CD14-positive monocyte (primary cell): ENCODE measurements at regions not wholly inside any gene's neighbourhood (a gene's known extent, or its start where the extent isn't known, plus 50 kb on each side); places are given as distances from the start of the nearest gene placed in this dataset.

ENCODE experiments used
- DNase-seq, 3 donors: peaks; one replicate each; pipeline ENCODE4 v3.0.0-alpha.2; 2011 to 2022
- H2AFZ ChIP-seq: 2 replicates; pipeline ENCODE4 v1.6.0; 2012; ENCODE audit warnings: mild to moderate bottlenecking, low read depth, low read length, inconsistent platforms; ENCODE audit not compliant: insufficient read depth, poor library complexity, severe bottlenecking
- H3K27ac ChIP-seq, 2 donors: 1 replicate in 1 of 2; 2 replicates in 1 of 2; pipeline ENCODE4 v1.5.1; 2012 to 2013; ENCODE audit warnings: low read length in 2 of 2, control low read depth in 1 of 2, inconsistent platforms in 1 of 2, low read depth in 1 of 2, mild to moderate bottlenecking in 1 of 2
- H3K27me3 ChIP-seq, 2 donors: one replicate each; pipeline versions ENCODE4 v1.6.0 to v1.6.1; 2011 to 2013; ENCODE audit warnings: low read length in 2 of 2; ENCODE audit not compliant: control insufficient read depth in 2 of 2, insufficient read depth in 2 of 2
- H3K36me3 ChIP-seq, 2 donors: replicated peaks in 1 of 2; 1 replicate in 1 of 2; 2 replicates in 1 of 2; pipeline versions ENCODE4 v1.5.1 to v1.6.1; 2012 to 2013; ENCODE audit warnings: low read length in 2 of 2, control low read depth in 1 of 2, inconsistent platforms in 1 of 2, mild to moderate bottlenecking in 1 of 2; ENCODE audit not compliant: insufficient read depth in 2 of 2, control insufficient read depth in 1 of 2
- H3K4me1 ChIP-seq, 2 donors: 1 replicate in 1 of 2; 2 replicates in 1 of 2; pipeline versions ENCODE4 v1.5.1 to v1.6.1; 2012 to 2013; ENCODE audit warnings: low read length in 2 of 2, control low read depth in 1 of 2, inconsistent platforms in 1 of 2, mild to moderate bottlenecking in 1 of 2, moderate library complexity in 1 of 2; ENCODE audit not compliant: insufficient read depth in 2 of 2, control insufficient read depth in 1 of 2
- H3K4me2 ChIP-seq: replicated peaks from 2 replicates; pipeline ENCODE3; 2012; ENCODE audit warnings: low read length, moderate library complexity, mild to moderate bottlenecking; ENCODE audit not compliant: poor library complexity, severe bottlenecking; ENCODE audit errors: extremely low read depth
- H3K4me3 ChIP-seq, 3 experiments: fragments of 200-600 bp in 1 of 3; sonication (generic) in 1 of 3; replicated peaks in 1 of 3; 1 replicate in 2 of 3; 2 replicates in 1 of 3; pipeline ENCODE4 v1.5.1; 2011 to 2013; ENCODE audit warnings: low read length in 3 of 3, mild to moderate bottlenecking in 3 of 3, control low read depth in 2 of 3, low read depth in 2 of 3, inconsistent platforms in 1 of 3, moderate library complexity in 1 of 3
- H3K79me2 ChIP-seq: 2 replicates; pipeline ENCODE4 v1.6.0; 2012; ENCODE audit warnings: mild to moderate bottlenecking, control low read depth, inconsistent platforms, low read length, moderate library complexity; ENCODE audit not compliant: insufficient read depth
- H3K9ac ChIP-seq: 2 replicates; pipeline ENCODE4 v1.6.0; 2017; ENCODE audit warnings: low read length, mild to moderate bottlenecking; ENCODE audit not compliant: insufficient read depth, poor library complexity, severe bottlenecking
- H3K9me3 ChIP-seq, 2 donors: replicated peaks in 1 of 2; 1 replicate in 1 of 2; 2 replicates in 1 of 2; pipeline versions ENCODE4 v1.5.1 to v1.6.1; 2012 to 2013; ENCODE audit warnings: low read length in 2 of 2, control low read depth in 1 of 2; ENCODE audit not compliant: control insufficient read depth in 1 of 2, insufficient read depth in 1 of 2
- H4K20me1 ChIP-seq: 2 replicates; pipeline ENCODE4 v1.6.0; 2012; ENCODE audit warnings: mild to moderate bottlenecking, low read length, control low read depth, moderate library complexity; ENCODE audit not compliant: insufficient read depth
- H3K27ac Mint-ChIP-seq, 7 donors: one replicate each; pipeline ENCODE4 v1.8.0; 2020; ENCODE audit warnings: mild to moderate bottlenecking in 7 of 7, mixed read lengths in 7 of 7, moderate library complexity in 6 of 7, inconsistent platforms in 2 of 7
- H3K27me3 Mint-ChIP-seq, 3 donors: one replicate each; pipeline ENCODE4 v1.8.0; 2021 to 2022; ENCODE audit warnings: low read depth in 3 of 3, mild to moderate bottlenecking in 3 of 3, mixed read lengths in 3 of 3, moderate library complexity in 3 of 3, inconsistent platforms in 1 of 3
- H3K36me3 Mint-ChIP-seq, 2 donors: one replicate each; pipeline ENCODE4 v1.8.0; 2020; ENCODE audit warnings: mixed read lengths in 2 of 2, inconsistent platforms in 1 of 2, mild to moderate bottlenecking in 1 of 2
- H3K4me1 Mint-ChIP-seq: one replicate; pipeline ENCODE4 v1.8.0; 2020; ENCODE audit warnings: mild to moderate bottlenecking, mixed read lengths
- H3K4me3 Mint-ChIP-seq, 2 donors: one replicate each; pipeline ENCODE4 v1.8.0; 2020; ENCODE audit warnings: mild to moderate bottlenecking in 2 of 2, mixed read lengths in 2 of 2, moderate library complexity in 1 of 2
- H3K9me3 Mint-ChIP-seq, 7 donors: one replicate each; pipeline ENCODE4 v1.8.0; 2020 to 2022; ENCODE audit warnings: mixed read lengths in 7 of 7, mild to moderate bottlenecking in 6 of 7, moderate library complexity in 6 of 7, inconsistent platforms in 2 of 7
- CTCF ChIP-seq: fragments of 200-600 bp; IDR thresholded peaks from one replicate; pipeline ENCODE4 v1.8.0; 2022; ENCODE audit warnings: antibody characterized with exemption, mild to moderate bottlenecking
- WGBS: methylation state at CpG from one replicate; pipeline ENCODE4 v1.1.5; 2013; ENCODE audit warnings: missing lambda C conversion rate; ENCODE audit not compliant: insufficient coverage; 5-methylcytosine and 5-hydroxymethylcytosine counted together
- intact Hi-C, 2 donors: fragments of 100-400 bp; cut with micrococcal nuclease; formaldehyde crosslinking; loops; one replicate each; pipeline versions ENCODE4 v1.15.0 to v1.15.1; 2023

GRCh38 chr10:57605948-57606485 lies 661.7 kb downstream of the IPMK start:
- no CpG with 5 or more reads among the region's 4 CpGs for WGBS
- no peak overlapping the region for H2AFZ ChIP-seq

GRCh38 chr10:57599440-57599839 lies 668.3 kb downstream of the IPMK start:
- no peak overlapping the region for H2AFZ ChIP-seq
- Mint-ChIP-seq H3K4me3 (no peak overlapping the region), H3K27ac (no peak overlapping the region), H3K4me1 (no peaks in the 10 kb centered on the region), H3K27me3 (no peaks in the 10 kb centered on the region), H3K9me3 (peaks cover 0 to 2% (median 0%) of the 10 kb centered on the region in 7 donors), H3K36me3 (no peaks in the 10 kb centered on the region)
- intact Hi-C loops = no loop called here
- no peak overlapping the region for H3K27ac ChIP-seq
- no peaks in the 10 kb centered on the region for H3K36me3 ChIP-seq
- no peak for TF ChIP-seq CTCF
- H3K9me3 ChIP-seq = no peaks in the 10 kb centered on the region
- WGBS = no CpG with 5 or more reads among the region's 4 CpGs
- no peaks in the 10 kb centered on the region for H3K4me1 ChIP-seq
- H3K79me2 ChIP-seq = no peaks in the 10 kb centered on the region
- no peak for DNase-seq
- no peak overlapping the region for H3K4me3 ChIP-seq
- H3K27me3 ChIP-seq = no peaks in the 10 kb centered on the region
- H3K9ac ChIP-seq = no peak overlapping the region
- H3K4me2 ChIP-seq = no peak overlapping the region
- no peaks in the 10 kb centered on the region for H4K20me1 ChIP-seq

More at GRCh38 chr10:57605948-57606485, 661.7 kb downstream of the IPMK start:
- H3K36me3 ChIP-seq = no peaks in the 10 kb centered on the region
- Mint-ChIP-seq H3K27ac (no peak overlapping the region), H3K27me3 (peaks cover 0 to 1% (median 0%) of the 10 kb centered on the region in 3 donors), H3K4me1 (no peaks in the 10 kb centered on the region), H3K4me3 (no peak overlapping the region), H3K36me3 (no peaks in the 10 kb centered on the region), H3K9me3 (peaks cover 0 to 2% (median 0%) of the 10 kb centered on the region in 7 donors)
- H3K4me1 ChIP-seq = no peaks in the 10 kb centered on the region
- H3K4me3 ChIP-seq = no peak overlapping the region
- no peaks in the 10 kb centered on the region for H3K79me2 ChIP-seq
- no peak overlapping the region for H3K9ac ChIP-seq
- TF ChIP-seq CTCF = no peak
- no peak overlapping the region for H3K27ac ChIP-seq
- no peaks in the 10 kb centered on the region for H4K20me1 ChIP-seq
- no peak for DNase-seq
- no peaks in the 10 kb centered on the region for H3K9me3 ChIP-seq
- H3K27me3 ChIP-seq = no peaks in the 10 kb centered on the region
- intact Hi-C loops = no loop called here
- no peak overlapping the region for H3K4me2 ChIP-seq
